ENCODE measurements at regions not wholly inside any gene's neighbourhood (a gene's known extent, or its start where the extent isn't known, plus 50 kb on each side); places are given as distances from the start of the nearest gene placed in this dataset.
A peak's percentile ranks its signal among the peaks of the same experiment; 100 is the strongest.

DNA sequence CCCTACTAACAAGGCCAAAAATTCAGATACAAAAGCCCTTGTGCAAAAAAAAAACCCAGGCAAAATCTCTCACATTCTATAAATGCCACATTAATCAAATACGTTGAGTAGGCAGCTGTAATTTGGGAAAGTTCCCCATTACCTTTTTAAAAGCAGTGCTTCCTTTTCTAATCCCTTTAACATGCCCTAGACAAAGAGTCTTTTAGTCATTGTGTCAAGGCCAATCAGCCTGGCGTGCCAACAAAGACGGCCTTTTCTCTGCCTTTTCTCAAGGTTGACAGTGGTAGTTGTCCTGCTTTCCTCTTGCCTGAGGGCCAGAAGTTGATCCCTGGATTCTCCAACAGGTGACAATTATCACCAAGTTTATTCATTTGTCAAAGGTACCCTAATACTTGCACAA, 62.5 kb upstream of the METAP2 start:
- DNase-seq = no peak

DNA sequence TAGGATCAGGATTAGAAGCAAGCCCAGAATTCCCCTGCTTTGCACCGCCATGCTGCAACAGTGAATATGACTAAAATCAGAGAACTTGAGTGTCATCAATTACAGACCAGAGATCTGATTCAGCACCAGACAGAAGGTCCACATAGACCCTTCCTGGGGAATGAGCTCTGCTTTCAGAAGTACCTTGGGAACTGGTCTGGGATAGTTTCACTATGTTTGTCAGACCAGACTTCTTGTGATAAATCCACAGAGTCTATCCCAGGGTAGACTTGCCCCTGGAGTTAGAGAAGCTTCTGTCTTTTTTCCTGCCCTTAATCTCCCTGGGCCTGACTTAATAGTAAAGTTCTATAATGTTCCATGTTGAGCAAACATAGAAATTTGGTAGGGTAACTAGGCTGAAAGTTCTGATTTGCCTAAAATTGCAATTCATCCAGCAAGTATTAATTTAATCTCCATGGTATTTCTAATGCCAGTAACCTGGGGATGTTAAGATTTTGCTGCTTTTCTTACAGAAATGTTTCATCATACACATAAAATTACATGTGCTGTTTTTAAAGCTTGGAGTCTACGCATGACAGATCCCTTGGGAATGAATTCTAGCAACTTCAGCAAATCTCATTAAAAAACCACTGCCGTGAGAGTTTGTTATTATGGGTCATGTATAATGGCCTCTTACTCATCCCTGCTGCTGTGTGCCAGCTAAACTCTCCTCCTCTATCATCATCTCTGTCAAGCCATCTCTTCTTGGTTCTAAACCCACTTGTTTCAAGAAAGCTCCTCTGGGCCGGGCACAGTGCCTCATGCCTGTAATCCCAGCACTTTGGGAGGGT, 61.3 kb upstream of the METAP2 start:
- peak in 1 of 3 donors; percentile 95 for DNase-seq

GRCh38 chr12:95413576-95413975, 60.4 kb upstream of the METAP2 start:
- DNase-seq = peak in 1 of 3 donors; percentile 8

GRCh38 chr12:95415451-95415850, 58.5 kb upstream of the METAP2 start:
- no peak for DNase-seq

GRCh38 chr12:95416111-95416636, 57.8 kb upstream of the METAP2 start:
- DNase-seq = no peak

DNA sequence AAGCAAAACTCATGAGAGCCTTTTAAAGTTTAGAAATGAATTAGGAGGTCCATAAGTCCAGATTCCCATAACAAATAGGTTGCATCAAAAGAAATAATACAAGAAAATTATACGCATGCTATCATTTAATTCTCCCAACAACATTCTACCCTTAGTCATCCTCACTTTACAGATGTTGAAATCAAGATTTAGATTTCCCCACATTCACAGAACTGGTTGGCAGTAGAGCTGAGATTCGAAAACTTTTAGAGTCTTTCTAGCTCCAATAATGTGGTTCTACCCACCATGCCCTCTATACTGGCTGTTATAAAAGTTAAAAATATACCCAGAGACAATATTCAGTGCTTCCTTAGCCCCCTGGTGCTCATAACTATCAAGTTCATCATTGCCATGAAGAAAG, 56.6 kb upstream of the METAP2 start:
- DNase-seq = no peak

DNA sequence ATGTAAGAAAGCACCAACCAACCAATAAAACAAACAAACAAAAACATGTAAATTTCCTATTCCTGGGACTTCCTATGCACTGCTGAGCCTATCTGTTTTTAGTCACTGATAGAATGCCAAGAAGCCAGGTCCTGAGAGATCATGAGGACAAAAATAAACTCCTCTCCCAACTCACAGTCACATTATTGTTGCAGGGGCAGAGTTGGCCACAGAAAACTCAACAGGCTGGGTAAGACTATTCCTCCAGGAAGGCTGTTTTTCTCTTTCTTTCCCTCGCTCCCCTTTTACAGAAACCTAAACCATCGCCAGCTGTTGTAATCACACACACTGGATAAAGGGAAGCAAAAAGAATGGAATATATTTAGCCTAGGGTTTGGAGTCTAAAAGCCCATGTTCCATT, 55.8 kb upstream of the METAP2 start:
- DNase-seq = peak in 2 of 3 donors; percentile 13 to 18
